GM18909 (cell line): ENCODE measurements at regions not wholly inside any gene's neighbourhood (a gene's known extent, or its start where the extent isn't known, plus 50 kb on each side); places are given as distances from the start of the nearest gene placed in this dataset.

Experiments
- ATAC-seq: cut with Tn5 transposase; IDR thresholded peaks from one replicate; pipeline ENCODE4 v1.9.1; 2021; ENCODE audit warnings: mild to moderate bottlenecking; ENCODE audit not compliant: unreplicated experiment, poor library complexity

GRCh38 chr16:79864781-79865391 is 264.3 kb upstream of the MAF start:
- ATAC-seq: no peak

- no peak for ATAC-seq
Observed at GRCh38 chr16:79864032-79864780, 263.7 kb upstream of the MAF start.

- ATAC-seq: no peak
Observed at GRCh38 chr16:79863128-79864031, 262.8 kb upstream of the MAF start.

DNA sequence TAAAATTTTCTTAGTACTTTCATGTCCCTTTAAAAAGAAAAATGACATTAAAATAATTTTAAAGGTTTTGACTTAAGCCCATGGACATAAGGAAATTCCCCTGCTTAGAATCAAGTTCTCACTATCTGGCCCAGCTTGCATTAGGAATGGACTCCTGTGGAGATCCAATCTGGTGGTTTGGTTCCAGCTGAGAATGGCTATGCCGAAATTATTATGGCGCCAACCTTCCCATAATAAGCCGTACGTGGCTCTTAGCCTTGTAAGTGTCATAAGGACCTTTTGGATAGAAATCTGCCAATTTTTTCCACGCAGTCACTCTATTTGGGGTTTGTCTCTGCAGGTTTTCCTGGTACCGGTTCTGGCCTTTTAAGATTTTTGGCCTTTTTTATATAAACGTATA is 262.1 kb upstream of the MAF start:
- ATAC-seq: no peak

DNA sequence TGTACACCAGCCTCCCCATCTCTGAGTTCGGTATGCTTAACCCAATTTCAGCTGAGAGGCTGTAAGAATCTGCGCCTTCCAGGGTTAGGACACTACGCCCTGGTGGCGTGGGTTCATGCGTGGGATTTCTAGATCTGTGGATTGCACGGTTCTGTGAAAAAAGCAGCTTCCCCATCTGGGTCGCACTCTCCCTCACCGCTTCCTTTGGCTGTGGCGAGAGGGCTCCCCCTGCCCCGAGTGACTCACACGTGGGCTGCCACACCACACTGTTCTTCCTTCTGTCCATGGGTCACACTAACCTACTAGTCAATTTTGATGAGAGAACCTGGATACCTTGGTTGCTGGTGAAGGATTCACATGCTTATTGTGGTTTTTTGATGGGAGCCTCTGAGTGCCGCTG is 256.0 kb upstream of the MAF start:
- no peak for ATAC-seq

DNA sequence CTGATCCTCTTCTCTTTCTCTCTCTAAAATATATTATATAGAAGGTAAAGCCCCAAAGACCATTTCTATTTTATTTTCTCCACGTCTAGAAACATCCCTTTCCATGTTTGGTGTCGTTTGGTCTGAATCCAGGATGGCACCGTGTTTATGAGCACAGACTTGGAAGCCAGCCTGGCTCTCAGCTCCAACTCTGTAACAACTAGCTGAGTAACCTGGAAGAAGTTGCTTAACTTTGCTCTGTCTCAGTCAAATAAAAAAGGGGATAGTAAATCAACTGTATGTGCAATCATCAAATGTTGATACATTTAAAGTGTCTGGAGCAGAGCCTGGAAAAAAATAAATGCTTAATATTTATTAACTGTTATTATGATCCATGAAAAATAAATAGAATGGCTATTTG is 249.8 kb upstream of the MAF start:
- ATAC-seq: no peak

GRCh38 chr16:79849119-79849518 is 248.6 kb upstream of the MAF start:
- no peak for ATAC-seq

- no peak for ATAC-seq
Observed at GRCh38 chr16:79848719-79849118, 248.2 kb upstream of the MAF start.

DNA sequence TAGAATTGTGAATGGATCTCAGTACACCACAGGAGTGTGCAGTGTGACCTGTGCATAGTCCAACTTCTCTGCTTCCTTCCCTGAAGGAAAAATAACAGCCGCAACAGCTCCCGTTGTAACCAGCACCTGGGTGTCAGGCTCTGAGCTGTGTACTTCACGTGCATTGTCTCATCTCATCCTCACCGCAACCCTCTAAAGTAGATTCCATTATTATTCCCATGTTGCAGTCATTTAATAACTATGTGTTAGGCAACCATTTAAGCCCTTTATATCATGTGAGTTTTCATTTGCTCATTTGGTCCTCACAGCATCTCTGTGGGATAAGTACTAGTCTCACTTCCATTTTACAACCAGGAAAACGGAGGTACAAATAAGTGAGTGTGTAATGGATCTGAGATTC is 247.0 kb upstream of the MAF start:
- no peak for ATAC-seq

GRCh38 chr16:79847101-79847500 is 246.6 kb upstream of the MAF start:
- no peak for ATAC-seq

- no peak for ATAC-seq
Observed at GRCh38 chr16:79845734-79846135, 245.2 kb upstream of the MAF start.

- ATAC-seq: peak; percentile 89
Observed at GRCh38 chr16:79845033-79845733, 244.6 kb upstream of the MAF start.

DNA sequence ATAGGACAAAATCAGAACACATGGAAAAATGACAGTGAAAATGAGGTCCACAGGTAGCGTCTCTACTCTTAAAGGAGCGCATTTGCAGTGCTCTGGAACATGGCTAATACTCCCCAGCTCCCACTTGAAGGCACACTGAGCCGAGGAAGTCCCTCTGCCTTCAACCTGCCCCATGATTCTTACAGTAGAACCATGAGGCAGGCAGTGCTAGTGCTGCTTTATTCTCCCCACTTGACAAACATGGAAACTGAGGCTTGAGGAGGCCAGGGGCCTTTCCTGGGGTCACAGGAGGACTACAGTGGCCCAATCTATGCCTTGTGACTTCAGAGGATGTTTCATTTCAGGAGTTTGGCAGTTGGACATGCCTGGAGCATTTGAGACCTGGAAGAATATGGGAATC is 244.1 kb upstream of the MAF start:
- no peak for ATAC-seq

- no peak for ATAC-seq
Observed at GRCh38 chr16:79843631-79844043, 243.1 kb upstream of the MAF start.

GRCh38 chr16:79843145-79843544 is 242.6 kb upstream of the MAF start:
- ATAC-seq: no peak

- ATAC-seq: no peak
Observed at GRCh38 chr16:79842197-79842596, 241.7 kb upstream of the MAF start.

DNA sequence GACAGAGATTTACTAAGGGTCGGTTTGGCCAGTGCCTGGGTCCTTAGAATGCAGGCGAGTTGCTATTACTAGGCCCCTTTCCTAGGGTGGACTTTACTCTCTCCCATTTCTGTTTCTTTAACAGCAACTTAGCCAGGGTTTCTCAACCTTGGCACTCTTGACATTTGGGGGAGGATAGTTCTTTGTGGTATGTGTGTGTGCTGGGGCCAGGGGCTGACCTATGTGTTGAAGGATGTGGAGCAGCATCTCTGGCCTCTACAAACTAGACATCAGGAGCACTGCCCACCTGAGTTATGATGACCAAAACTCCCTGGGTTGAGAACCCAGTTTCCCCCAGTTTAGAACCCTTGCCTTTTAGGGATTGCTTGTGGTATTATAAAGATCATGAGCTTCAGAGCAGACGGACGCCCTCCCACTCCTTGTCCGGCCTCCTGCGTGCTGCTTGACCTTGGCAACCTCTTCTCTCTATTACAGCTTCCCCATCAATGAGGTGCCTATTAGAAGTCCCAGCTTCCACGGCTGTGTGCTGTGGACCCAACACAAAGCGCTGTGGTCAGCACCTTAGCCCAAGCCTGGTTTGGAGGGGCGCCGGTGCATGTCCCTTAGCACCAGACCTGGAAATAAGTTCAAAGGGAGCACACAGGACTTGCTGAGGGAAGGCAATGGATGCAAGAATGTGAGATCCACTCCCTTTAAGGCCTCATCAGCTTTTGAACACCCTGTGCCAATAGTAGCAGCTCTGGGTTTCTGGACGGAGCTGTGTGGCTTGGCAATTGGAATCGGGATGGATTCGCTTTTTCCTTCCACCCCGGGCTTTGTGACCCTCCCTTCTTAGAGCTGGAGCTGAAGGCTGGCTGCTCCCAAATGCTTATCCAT is 239.2 kb upstream of the MAF start:
- ATAC-seq: no peak

GRCh38 chr16:79838496-79839259 is 238.1 kb upstream of the MAF start:
- ATAC-seq: no peak

DNA sequence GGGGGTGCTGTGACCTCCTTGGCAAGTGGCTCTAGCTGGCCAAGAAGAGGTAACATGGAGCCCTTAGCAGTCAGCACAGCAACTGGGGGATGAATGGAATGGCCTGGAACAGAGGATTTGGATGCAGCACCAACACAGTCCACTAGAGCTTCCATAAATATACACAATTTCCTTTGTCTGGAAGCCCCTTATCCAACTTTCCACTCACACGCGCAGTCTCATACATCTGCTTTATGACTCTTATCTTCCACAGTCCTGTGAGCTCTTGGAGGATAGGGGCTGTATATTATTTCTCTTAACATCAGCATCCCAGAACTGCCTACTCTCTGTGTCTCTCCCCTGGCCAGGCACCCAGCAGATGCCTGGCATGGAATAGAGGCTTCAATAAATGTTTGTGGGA is 235.6 kb upstream of the MAF start:
- ATAC-seq: no peak
